PFSK-1 (cell line): ENCODE measurements at regions not wholly inside any gene's neighbourhood (a gene's known extent, or its start where the extent isn't known, plus 50 kb on each side); places are given as distances from the start of the nearest gene placed in this dataset.

Experiments used
- POLR2AphosphoS5 ChIP-seq: IDR thresholded peaks from 2 replicates; pipeline ENCODE4 v1.6.1; 2012; ENCODE audit warnings: low read depth, mild to moderate bottlenecking, control low read depth, low read length, moderate library complexity
- TAF1 ChIP-seq: IDR thresholded peaks from 2 replicates; pipeline ENCODE4 v1.6.1; 2012; ENCODE audit warnings: low read length, control low read depth, borderline replicate concordance; ENCODE audit not compliant: insufficient read depth
- TF ChIP-seq, protein P1 (sequence below), 2 experiments: IDR thresholded peaks; 2 replicates each; pipeline versions ENCODE4 v1.6.1 to v1.8.0; 2011 to 2012; ENCODE audit warnings: low read depth in 2 of 2, low read length in 2 of 2, control low read depth in 1 of 2, inconsistent platforms in 1 of 2, mild to moderate bottlenecking in 1 of 2, moderate library complexity in 1 of 2; ENCODE audit not compliant: insufficient read depth in 1 of 2

DNA sequence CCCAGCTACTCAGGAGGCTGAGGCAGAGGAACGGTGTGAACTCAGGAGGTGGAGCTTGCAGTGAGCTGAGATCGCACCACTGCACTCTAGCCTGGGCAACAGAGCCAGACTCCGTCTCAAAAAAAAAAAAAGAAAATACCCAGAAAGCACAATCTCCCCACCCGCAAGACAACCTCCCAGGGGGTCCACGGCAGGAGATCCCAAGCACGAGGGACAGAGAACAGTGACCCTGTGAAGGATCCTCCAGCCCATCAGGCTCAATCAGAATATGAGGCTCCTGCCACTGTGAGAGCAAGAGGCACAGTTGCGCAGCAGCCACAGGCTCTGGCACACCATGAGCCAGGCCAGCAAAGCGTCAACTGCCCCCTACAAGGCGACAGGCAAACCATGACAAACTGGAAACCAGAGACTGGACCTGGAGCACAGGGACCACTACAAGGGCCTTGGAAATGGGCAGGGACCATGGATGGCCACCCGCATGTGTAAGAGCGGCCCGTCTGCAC lies 164.8 kb upstream of the GRK3 start:
- TF ChIP-seq, protein P1, sequence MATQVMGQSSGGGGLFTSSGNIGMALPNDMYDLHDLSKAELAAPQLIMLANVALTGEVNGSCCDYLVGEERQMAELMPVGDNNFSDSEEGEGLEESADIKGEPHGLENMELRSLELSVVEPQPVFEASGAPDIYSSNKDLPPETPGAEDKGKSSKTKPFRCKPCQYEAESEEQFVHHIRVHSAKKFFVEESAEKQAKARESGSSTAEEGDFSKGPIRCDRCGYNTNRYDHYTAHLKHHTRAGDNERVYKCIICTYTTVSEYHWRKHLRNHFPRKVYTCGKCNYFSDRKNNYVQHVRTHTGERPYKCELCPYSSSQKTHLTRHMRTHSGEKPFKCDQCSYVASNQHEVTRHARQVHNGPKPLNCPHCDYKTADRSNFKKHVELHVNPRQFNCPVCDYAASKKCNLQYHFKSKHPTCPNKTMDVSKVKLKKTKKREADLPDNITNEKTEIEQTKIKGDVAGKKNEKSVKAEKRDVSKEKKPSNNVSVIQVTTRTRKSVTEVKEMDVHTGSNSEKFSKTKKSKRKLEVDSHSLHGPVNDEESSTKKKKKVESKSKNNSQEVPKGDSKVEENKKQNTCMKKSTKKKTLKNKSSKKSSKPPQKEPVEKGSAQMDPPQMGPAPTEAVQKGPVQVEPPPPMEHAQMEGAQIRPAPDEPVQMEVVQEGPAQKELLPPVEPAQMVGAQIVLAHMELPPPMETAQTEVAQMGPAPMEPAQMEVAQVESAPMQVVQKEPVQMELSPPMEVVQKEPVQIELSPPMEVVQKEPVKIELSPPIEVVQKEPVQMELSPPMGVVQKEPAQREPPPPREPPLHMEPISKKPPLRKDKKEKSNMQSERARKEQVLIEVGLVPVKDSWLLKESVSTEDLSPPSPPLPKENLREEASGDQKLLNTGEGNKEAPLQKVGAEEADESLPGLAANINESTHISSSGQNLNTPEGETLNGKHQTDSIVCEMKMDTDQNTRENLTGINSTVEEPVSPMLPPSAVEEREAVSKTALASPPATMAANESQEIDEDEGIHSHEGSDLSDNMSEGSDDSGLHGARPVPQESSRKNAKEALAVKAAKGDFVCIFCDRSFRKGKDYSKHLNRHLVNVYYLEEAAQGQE (IDR thresholded peaks at IDR 0.05; ENCODE audit: insufficient read depth in 1 of 2, low read depth in 2 of 2, low read length in 2 of 2), result no peak
- TF ChIP-seq TAF1, result no peak
- no peak for TF ChIP-seq POLR2AphosphoS5
